H1 (cell line): ENCODE measurements at regions not wholly inside any gene's neighbourhood (a gene's known extent, or its start where the extent isn't known, plus 50 kb on each side); places are given as distances from the start of the nearest gene placed in this dataset.

ENCODE experiments used
- ATF2 ChIP-seq: IDR thresholded peaks from 2 replicates; pipeline ENCODE4 v1.6.1; 2012; ENCODE audit warnings: low read length, inconsistent platforms
- CBX5 ChIP-seq: fragments of 300-800, 300-1000 bp; sonication (generic); IDR thresholded peaks from 2 replicates; pipeline ENCODE4 v1.7.1; 2016; ENCODE audit warnings: antibody characterized with exemption, low read length, low read depth
- CHD2 ChIP-seq: IDR thresholded peaks from 2 replicates; pipeline ENCODE4 v1.6.1; 2012; ENCODE audit warnings: low read length, improper control_type of control experiment
- FOSL1 ChIP-seq: IDR thresholded peaks from 2 replicates; pipeline ENCODE4 v1.6.1; 2011; ENCODE audit warnings: mild to moderate bottlenecking, low read depth, low read length, moderate library complexity; ENCODE audit not compliant: insufficient read depth
- POLR2A ChIP-seq, 2 experiments: IDR thresholded peaks; 1 replicate in 1 of 2; 2 replicates in 1 of 2; pipeline ENCODE4 v1.6.1; 2011; ENCODE audit warnings: low read depth in 2 of 2, low read length in 2 of 2, mild to moderate bottlenecking in 2 of 2; ENCODE audit errors: control extremely low read depth in 1 of 2
- SUZ12 ChIP-seq: fragments of 200-600 bp; sonication (generic); IDR thresholded peaks from 2 replicates; pipeline ENCODE4 v1.6.1; 2012; ENCODE audit warnings: mild to moderate bottlenecking, inconsistent platforms, low read length, moderate library complexity, mixed read lengths
- TCF12 ChIP-seq: IDR thresholded peaks from 2 replicates; pipeline ENCODE4 v1.6.1; 2011; ENCODE audit warnings: low read depth, mild to moderate bottlenecking, low read length
- YY1 ChIP-seq: IDR thresholded peaks from 2 replicates; pipeline ENCODE4 v1.6.1; 2011; ENCODE audit warnings: low read depth, mild to moderate bottlenecking, low read length
- ZNF274 ChIP-seq: IDR thresholded peaks from 2 replicates; pipeline ENCODE4 v1.7.0; 2012; ENCODE audit warnings: low read length, borderline replicate concordance; ENCODE audit errors: extremely low read depth

- no peak for TF ChIP-seq ATF2
- no peak for TF ChIP-seq YY1
- TF ChIP-seq CBX5: no peak
- no peak for TF ChIP-seq SUZ12
- no peak for TF ChIP-seq ZNF274
- TF ChIP-seq POLR2A (IDR thresholded peaks at IDR 0.05; ENCODE audit: control extremely low read depth in 1 of 2, low read depth in 2 of 2, low read length in 2 of 2): no peak
- TF ChIP-seq CHD2: no peak
- TF ChIP-seq TCF12: no peak
- no peak for TF ChIP-seq FOSL1
- TF ChIP-seq, all 59 proteins: peak for 0
These were observed 1243.1 kb upstream of the NXPH2 start (continued) for GRCh38 chr2:140023291-140023690.
